H1 (cell line): ENCODE measurements at regions not wholly inside any gene's neighbourhood (a gene's known extent, or its start where the extent isn't known, plus 50 kb on each side); places are given as distances from the start of the nearest gene placed in this dataset.

Experiments
- CTCF ChIA-PET: fragments of 300-600 bp; sonication (Branson Sonifier 250); formaldehyde crosslinking; loops from one replicate; lab custom pipeline; 2021; ENCODE audit not compliant: partially characterized antibody; lab: Charles Lee
- POLR2A ChIA-PET: fragments of 300-600 bp; sonication (Branson Sonifier 250); formaldehyde crosslinking; loops from one replicate; lab custom pipeline; 2021; ENCODE audit warnings: inconsistent platforms; ENCODE audit not compliant: partially characterized antibody; lab: Charles Lee
- DNase-seq, 2 experiments: peaks; one replicate each; pipeline versions ENCODE4 v3.0.0 to v3.0.0-alpha.2; 2010 to 2022; ENCODE audit warnings: low spot score in 2 of 2, low read depth in 1 of 2, mixed read lengths in 1 of 2
- FAIRE-seq: peaks from 2 replicates; lab custom pipeline; 2011; peaks lifted over from hg19 to GRCh38; lab: Jason Lieb, UNC
- H2AFZ ChIP-seq: 2 replicates; pipeline ENCODE4 v1.8.1; 2012; ENCODE audit warnings: low read length, inconsistent platforms
- H2AK5ac ChIP-seq: 2 replicates; pipeline ENCODE4 v1.6.1; 2013; ENCODE audit warnings: low read depth, low read length
- H2BK120ac ChIP-seq: replicated peaks from 2 replicates; pipeline ENCODE3; 2013; ENCODE audit warnings: low read depth, low read length, inconsistent platforms
- H2BK12ac ChIP-seq: 2 replicates; pipeline ENCODE4 v1.6.1; 2013; ENCODE audit warnings: low read depth, low read length
- H2BK15ac ChIP-seq: 2 replicates; pipeline ENCODE4 v1.6.1; 2013; ENCODE audit warnings: low read length
- H2BK20ac ChIP-seq: 2 replicates; pipeline ENCODE4 v1.6.1; 2013; ENCODE audit warnings: low read length
- H2BK5ac ChIP-seq: 2 replicates; pipeline ENCODE4 v1.6.1; 2013; ENCODE audit warnings: low read depth, low read length
- H3K14ac ChIP-seq: 2 replicates; pipeline ENCODE4 v1.6.1; 2013; ENCODE audit warnings: inconsistent platforms; ENCODE audit not compliant: insufficient read length
- H3K18ac ChIP-seq: 2 replicates; pipeline ENCODE4 v1.6.1; 2013; ENCODE audit warnings: low read length; ENCODE audit errors: extremely low read depth
- H3K23ac ChIP-seq: 2 replicates; pipeline ENCODE4 v1.6.1; 2013; ENCODE audit warnings: inconsistent platforms; ENCODE audit not compliant: insufficient read length
- H3K23me2 ChIP-seq: 2 replicates; pipeline ENCODE4 v1.6.1; 2013; ENCODE audit warnings: low read depth, low read length
- H3K27ac ChIP-seq: 2 replicates; pipeline ENCODE4 v1.6.1; 2011; ENCODE audit warnings: low read depth, low read length, inconsistent platforms
- H3K27me3 ChIP-seq, 4 experiments: replicated peaks in 1 of 4; 1 replicate in 1 of 4; 2 replicates in 3 of 4; pipeline versions ENCODE4 v1.6.1 to v1.8.1; 2011 to 2013; ENCODE audit warnings: low read length in 3 of 4, mild to moderate bottlenecking in 3 of 4, inconsistent platforms in 2 of 4, mixed read lengths in 2 of 4, moderate library complexity in 1 of 4; ENCODE audit not compliant: control insufficient read depth in 3 of 4, insufficient read depth in 3 of 4; ENCODE audit errors: extremely low read depth in 1 of 4
- H3K36me3 ChIP-seq, 4 experiments: 2 replicates each; pipeline versions ENCODE4 v1.6.1 to v1.8.1; 2011 to 2013; ENCODE audit warnings: mild to moderate bottlenecking in 4 of 4, low read length in 3 of 4, moderate library complexity in 2 of 4, control low read depth in 1 of 4, inconsistent platforms in 1 of 4; ENCODE audit not compliant: insufficient read depth in 4 of 4, control insufficient read depth in 2 of 4
- H3K4ac ChIP-seq: replicated peaks from 2 replicates; pipeline ENCODE3; 2013; ENCODE audit warnings: low read length, low read depth, mixed read lengths, inconsistent platforms; ENCODE audit not compliant: insufficient read length
- H3K4me1 ChIP-seq, 4 experiments: replicated peaks in 1 of 4; 1 replicate in 1 of 4; 2 replicates in 3 of 4; pipeline versions ENCODE4 v1.6.1 to v1.8.1; 2011 to 2013; ENCODE audit warnings: low read length in 3 of 4, inconsistent platforms in 2 of 4, mixed read lengths in 1 of 4; ENCODE audit not compliant: insufficient read depth in 4 of 4, control insufficient read depth in 3 of 4
- H3K4me2 ChIP-seq, 2 experiments: 2 replicates each; pipeline versions ENCODE4 v1.6.1 to v1.8.1; 2011 to 2013; ENCODE audit warnings: low read depth in 2 of 2, low read length in 2 of 2, control low read depth in 1 of 2, inconsistent platforms in 1 of 2, mild to moderate bottlenecking in 1 of 2; ENCODE audit not compliant: insufficient read depth in 1 of 2
- H3K4me3 ChIP-seq, 4 experiments: fragments of 200-600, 300-600 bp in 1 of 4; sonication (generic), shearing (Covaris generic), sonication (Bioruptor Twin) in 1 of 4; 2 replicates each; pipeline versions ENCODE4 v1.5.1 to v1.8.1; 2011 to 2016; ENCODE audit warnings: low read length in 4 of 4, low read depth in 3 of 4, control low read depth in 2 of 4, inconsistent platforms in 2 of 4, mild to moderate bottlenecking in 2 of 4, mixed read lengths in 1 of 4, moderate library complexity in 1 of 4; ENCODE audit not compliant: insufficient read depth in 2 of 4; ENCODE audit errors: extremely low read depth in 1 of 4
- H3K56ac ChIP-seq: replicated peaks from 2 replicates; pipeline ENCODE3; 2013; ENCODE audit warnings: low read depth, mild to moderate bottlenecking, mixed read lengths, low read length, inconsistent platforms; ENCODE audit not compliant: insufficient read length
- H3K79me1 ChIP-seq: 2 replicates; pipeline ENCODE4 v1.6.1; 2013; ENCODE audit warnings: low read depth, low read length, control low read depth
- H3K79me2 ChIP-seq, 2 experiments: 2 replicates each; pipeline versions ENCODE4 v1.6.1 to v1.8.1; 2012 to 2013; ENCODE audit warnings: low read length in 2 of 2, mild to moderate bottlenecking in 2 of 2, inconsistent platforms in 1 of 2; ENCODE audit not compliant: insufficient read depth in 2 of 2, control insufficient read depth in 1 of 2
- H3K9ac ChIP-seq, 4 experiments: replicated peaks in 1 of 4; 1 replicate in 1 of 4; 2 replicates in 3 of 4; pipeline versions ENCODE4 v1.6.1 to v1.8.1; 2011 to 2013; ENCODE audit warnings: low read depth in 3 of 4, low read length in 3 of 4, control low read depth in 2 of 4, mild to moderate bottlenecking in 2 of 4, moderate library complexity in 2 of 4, inconsistent platforms in 1 of 4; ENCODE audit errors: extremely low read depth in 1 of 4
- H3K9me3 ChIP-seq, 2 experiments: 2 replicates each; pipeline versions ENCODE4 v1.6.1 to v1.8.1; 2012 to 2013; ENCODE audit warnings: mild to moderate bottlenecking in 2 of 2, moderate library complexity in 2 of 2, control low read depth in 1 of 2, inconsistent platforms in 1 of 2, low read depth in 1 of 2, low read length in 1 of 2, mixed read lengths in 1 of 2; ENCODE audit not compliant: insufficient read depth in 2 of 2
- H4K20me1 ChIP-seq, 2 experiments: replicated peaks in 1 of 2; 2 replicates each; pipeline versions ENCODE3 to v1.8.1; 2011 to 2013; ENCODE audit warnings: inconsistent platforms in 2 of 2, low read length in 2 of 2, mild to moderate bottlenecking in 1 of 2; ENCODE audit not compliant: insufficient read depth in 2 of 2, control insufficient read depth in 1 of 2
- H4K5ac ChIP-seq: 2 replicates; pipeline ENCODE4 v1.6.1; 2013; ENCODE audit warnings: low read length, low read depth, mixed read lengths, inconsistent platforms; ENCODE audit not compliant: insufficient read length
- H4K8ac ChIP-seq: 2 replicates; pipeline ENCODE4 v1.8.0; 2013; ENCODE audit warnings: mild to moderate bottlenecking, moderate library complexity, low read length, inconsistent platforms; ENCODE audit not compliant: insufficient read depth; ENCODE audit errors: extremely low read depth
- H4K91ac ChIP-seq: replicated peaks from 2 replicates; pipeline ENCODE3; 2013; ENCODE audit warnings: low read length, mixed read lengths, inconsistent platforms; ENCODE audit not compliant: insufficient read length
- CBX8 ChIP-seq: fragments of 300-800, 300-1000 bp; sonication (generic); IDR thresholded peaks from 2 replicates; pipeline ENCODE4 v1.7.1; 2016; ENCODE audit warnings: low read depth, low read length, borderline replicate concordance
- CTBP2 ChIP-seq: IDR thresholded peaks from 2 replicates; pipeline ENCODE4 v1.7.0; 2011; ENCODE audit warnings: borderline replicate concordance, mild to moderate bottlenecking, moderate library complexity, mixed read lengths, low read length; ENCODE audit not compliant: insufficient read depth, insufficient read length
- KDM5A ChIP-seq: fragments of 200-600 bp; IDR thresholded peaks from 2 replicates; pipeline ENCODE4 v1.7.1; 2012; ENCODE audit warnings: mild to moderate bottlenecking, low read length, inconsistent platforms, mixed read lengths
- NRF1 ChIP-seq: IDR thresholded peaks from 2 replicates; pipeline ENCODE4 v1.6.1; 2011; ENCODE audit warnings: mild to moderate bottlenecking, low read depth, low read length, improper control_type of control experiment

DNA sequence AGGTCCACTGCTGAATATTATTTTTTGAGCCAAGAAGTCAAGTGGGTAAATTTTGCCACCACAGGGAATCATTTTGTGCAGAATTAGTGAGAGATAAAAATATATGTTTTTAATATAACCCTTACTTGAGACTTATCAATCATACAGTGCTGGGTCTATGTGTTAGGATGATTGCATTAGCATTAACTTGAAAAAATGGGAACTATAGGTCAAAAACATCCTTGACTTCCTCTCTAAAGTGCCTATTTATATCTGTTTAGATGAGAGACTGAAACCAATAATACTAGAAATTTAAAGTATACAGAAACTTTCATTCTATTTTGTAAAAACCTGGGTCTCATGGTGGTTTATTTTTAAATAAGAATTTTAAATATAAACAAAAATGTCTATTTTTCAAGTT, 65.1 kb upstream of the CARD18 start:
- H3K56ac ChIP-seq: no peak overlapping the region
- no peak overlapping the region for H2BK12ac ChIP-seq
- H3K79me2 ChIP-seq: no peaks in the 10 kb centered on the region
- H3K23ac ChIP-seq: no peak overlapping the region
- no peak overlapping the region for H3K9ac ChIP-seq
- no peak for TF ChIP-seq KDM5A
- TF ChIP-seq CTBP2: no peak
- TF ChIP-seq NRF1: no peak
- TF ChIP-seq CBX8: no peak
- FAIRE-seq (no peak), DNase-seq (no peak)
- no peak overlapping the region for H3K18ac ChIP-seq
- H4K8ac ChIP-seq: no peak overlapping the region
- H3K4me1 ChIP-seq: no peaks in the 10 kb centered on the region
- no peak overlapping the region for H3K14ac ChIP-seq
- no peak overlapping the region for H3K4ac ChIP-seq
- H4K5ac ChIP-seq: no peak overlapping the region
- H3K4me2 ChIP-seq: no peak overlapping the region
- no peaks in the 10 kb centered on the region for H3K9me3 ChIP-seq
- ChIA-PET POLR2A (no interaction called here), CTCF (no interaction called here)
- no peak overlapping the region for H2BK15ac ChIP-seq
- no peak overlapping the region for H2BK120ac ChIP-seq
- H3K36me3 ChIP-seq: no peaks in the 10 kb centered on the region
- H2BK5ac ChIP-seq: no peak overlapping the region
- H3K27ac ChIP-seq: no peak overlapping the region
- no peaks in the 10 kb centered on the region for H3K27me3 ChIP-seq
- no peak overlapping the region for H4K91ac ChIP-seq
- no peak overlapping the region for H3K4me3 ChIP-seq
- no peaks in the 10 kb centered on the region for H3K23me2 ChIP-seq
- H4K20me1 ChIP-seq: no peaks in the 10 kb centered on the region
- no peak overlapping the region for H2AFZ ChIP-seq
- H2AK5ac ChIP-seq: no peak overlapping the region
- no peaks in the 10 kb centered on the region for H3K79me1 ChIP-seq
- H2BK20ac ChIP-seq: no peak overlapping the region
